ENCODE measurements at regions not wholly inside any gene's neighbourhood (a gene's known extent, or its start where the extent isn't known, plus 50 kb on each side); places are given as distances from the start of the nearest gene placed in this dataset.

GRCh38 chr11:37762079-37762478 lies 1164.0 kb upstream of the RAG2 start:
- TF ChIP-seq EZH2 (IDR thresholded peaks at IDR 0.05; ENCODE audit: borderline replicate concordance, control insufficient read depth, low read depth, low read length) (no peak), MTA3 (IDR thresholded peaks at IDR 0.05; ENCODE audit: borderline replicate concordance, low read length) (no peak), NFYB (IDR thresholded peaks at IDR 0.05; ENCODE audit: insufficient read depth, low read depth, low read length) (no peak), SMC3 (IDR thresholded peaks at IDR 0.05; ENCODE audit: borderline replicate concordance, low read length) (no peak), RBBP5 (conservative IDR thresholded peaks at IDR 0.05) (no peak), IKZF2 (IDR thresholded peaks at IDR 0.05) (no peak)

Measured in GM12878 (cell line).